ENCODE measurements at regions not wholly inside any gene's neighbourhood (a gene's known extent, or its start where the extent isn't known, plus 50 kb on each side); places are given as distances from the start of the nearest gene placed in this dataset.

GRCh38 chr7:343227-343822, 53.4 kb downstream of the FOXL3 start:
- Histone ChIP-seq H3K27me3 (ENCODE audit: control insufficient read depth in 3 of 3, insufficient read depth in 3 of 3, low read length in 2 of 3) (no peaks in the 10 kb centered on the region), H3K4me3 (no peak overlapping the region), H3K9ac (ENCODE audit: insufficient read depth in 1 of 2, low read length in 2 of 2) (no peak overlapping the region), H3K9me3 (ENCODE audit: control insufficient read depth in 4 of 4, insufficient read depth in 3 of 4, low read length in 3 of 4) (no peaks in the 10 kb centered on the region), H3K4me1 (ENCODE audit: control insufficient read depth in 5 of 5, insufficient read depth in 5 of 5, low read length in 5 of 5) (peaks cover 0 to 21% (median 0%) of the 10 kb centered on the region in 5 donors), H3K36me3 (ENCODE audit: control insufficient read depth in 4 of 4, insufficient read depth in 4 of 4, low read length in 4 of 4) (no peaks in the 10 kb centered on the region), H3K27ac (ENCODE audit: low read depth in 1 of 2, low read length in 1 of 2) (no peak overlapping the region)
- ATAC-seq (ENCODE audit: insufficient read depth, low FRiP score) (no peak), DNase-seq (no peak)
- TF ChIP-seq CTCF (IDR thresholded peaks at IDR 0.05; ENCODE audit: control extremely low read depth, extremely low read depth), result no peak
- WGBS, 2 donors, result 87 to 93% methylated on average over 33 of the region's 33 CpGs

GRCh38 chr7:343864-344607, 54.1 kb downstream of the FOXL3 start:
- H3K36me3 ChIP-seq (ENCODE audit: control insufficient read depth in 4 of 4, insufficient read depth in 4 of 4, low read length in 4 of 4), result no peaks in the 10 kb centered on the region
- ATAC-seq (ENCODE audit: insufficient read depth, low FRiP score) (no peak), DNase-seq (no peak)
- peaks cover 0 to 22% (median 0%) of the 10 kb centered on the region in 5 donors for H3K4me1 ChIP-seq (ENCODE audit: control insufficient read depth in 5 of 5, insufficient read depth in 5 of 5, low read length in 5 of 5)
- WGBS, 2 donors, result 93 to 95% methylated on average over 25 of the region's 25 CpGs
- H3K9me3 ChIP-seq (ENCODE audit: control insufficient read depth in 4 of 4, insufficient read depth in 3 of 4, low read length in 3 of 4), result no peaks in the 10 kb centered on the region
- TF ChIP-seq CTCF (IDR thresholded peaks at IDR 0.05; ENCODE audit: control extremely low read depth, extremely low read depth), result no peak
- no peak overlapping the region for H3K4me3 ChIP-seq
- no peaks in the 10 kb centered on the region for H3K27me3 ChIP-seq (ENCODE audit: control insufficient read depth in 3 of 3, insufficient read depth in 3 of 3, low read length in 2 of 3)
- no peak overlapping the region for H3K9ac ChIP-seq (ENCODE audit: insufficient read depth in 1 of 2, low read length in 2 of 2)
- no peak overlapping the region for H3K27ac ChIP-seq (ENCODE audit: low read depth in 1 of 2, low read length in 1 of 2)

GRCh38 chr7:344608-344994, 54.6 kb downstream of the FOXL3 start:
- DNase-seq, result no peak
- peaks cover 0 to 27% (median 0%) of the 10 kb centered on the region in 5 donors for H3K4me1 ChIP-seq (ENCODE audit: control insufficient read depth in 5 of 5, insufficient read depth in 5 of 5, low read length in 5 of 5)
- 91 to 94% methylated on average over 15 of the region's 15 CpGs for WGBS, 2 donors
- no peak overlapping the region for H3K4me3 ChIP-seq
- no peaks in the 10 kb centered on the region for H3K36me3 ChIP-seq (ENCODE audit: control insufficient read depth in 4 of 4, insufficient read depth in 4 of 4, low read length in 4 of 4)
- no peaks in the 10 kb centered on the region for H3K9me3 ChIP-seq (ENCODE audit: control insufficient read depth in 4 of 4, insufficient read depth in 3 of 4, low read length in 3 of 4)
- no peak for TF ChIP-seq CTCF (IDR thresholded peaks at IDR 0.05; ENCODE audit: control extremely low read depth, extremely low read depth)
- no peak overlapping the region for H3K9ac ChIP-seq (ENCODE audit: insufficient read depth in 1 of 2, low read length in 2 of 2)
- no peak for ATAC-seq (ENCODE audit: insufficient read depth, low FRiP score)
- no peak overlapping the region for H3K27ac ChIP-seq (ENCODE audit: low read depth in 1 of 2, low read length in 1 of 2)
- no peaks in the 10 kb centered on the region for H3K27me3 ChIP-seq (ENCODE audit: control insufficient read depth in 3 of 3, insufficient read depth in 3 of 3, low read length in 2 of 3)

Data from lung (tissue), 11 donors.